HG03571 (cell line): ENCODE measurements at regions not wholly inside any gene's neighbourhood (a gene's known extent, or its start where the extent isn't known, plus 50 kb on each side); places are given as distances from the start of the nearest gene placed in this dataset.
"Not testable (repeated sequence)": the region's sequence is repeated elsewhere in the genome, so short reads cannot be mapped to it uniquely, and the experiment has no call there.

Experiments used
- ATAC-seq: cut with Tn5 transposase; IDR thresholded peaks from one replicate; pipeline ENCODE4 v1.9.1; 2021; ENCODE audit not compliant: unreplicated experiment

GRCh38 chr10:108990441-108990840, 932.9 kb downstream of the XPNPEP1 start:
- no peak for ATAC-seq

DNA sequence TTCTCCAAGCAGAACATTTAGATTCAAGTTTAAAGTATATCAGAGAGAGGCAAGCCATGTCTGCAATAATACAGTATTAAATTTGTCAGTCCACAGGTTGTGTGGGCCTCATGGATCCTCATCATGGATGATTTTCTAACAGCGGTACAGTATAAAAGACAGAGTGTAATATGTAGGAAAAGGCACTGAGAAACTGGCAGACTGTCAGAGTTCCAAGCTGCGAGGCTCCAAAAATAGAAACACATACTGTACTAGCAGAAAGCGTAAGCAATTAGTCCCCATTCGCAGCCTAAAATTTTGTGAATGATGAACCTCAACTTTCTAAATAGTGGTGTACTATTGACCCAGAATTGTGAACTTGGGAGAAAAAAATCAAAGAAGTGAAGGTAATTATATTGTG, 933.3 kb downstream of the XPNPEP1 start:
- no peak for ATAC-seq

- ATAC-seq: no peak
Measured at GRCh38 chr10:108982159-108982558, 941.2 kb downstream of the XPNPEP1 start.

DNA sequence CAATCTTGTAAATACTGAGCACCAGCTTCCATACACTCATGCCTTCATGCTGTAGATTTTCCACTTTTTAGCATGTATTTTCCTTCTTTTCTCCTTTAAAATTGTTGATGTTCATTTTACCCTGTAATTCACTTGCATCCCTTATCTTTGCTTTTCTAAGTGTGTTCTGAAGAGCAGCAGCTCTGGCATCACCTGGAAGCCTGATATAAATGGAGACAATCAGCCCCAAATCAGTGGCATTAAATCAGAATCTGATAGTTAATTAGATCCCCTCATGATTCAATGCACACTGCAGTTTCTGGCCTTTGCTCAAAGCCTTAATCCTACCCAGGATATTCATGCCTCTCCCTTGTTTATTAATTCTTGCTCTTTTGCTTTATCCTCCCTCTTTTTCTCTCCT, 942.4 kb downstream of the XPNPEP1 start:
- ATAC-seq: no peak

- ATAC-seq: no peak
Measured at GRCh38 chr10:108975459-108976058, 947.8 kb downstream of the XPNPEP1 start.

- ATAC-seq: no peak
Measured at GRCh38 chr10:108970016-108970415, 953.3 kb downstream of the XPNPEP1 start.

- no peak for ATAC-seq
Measured at GRCh38 chr10:108966411-108966810, 956.9 kb downstream of the XPNPEP1 start.

- ATAC-seq: no peak
Measured at GRCh38 chr10:108966005-108966404, 957.3 kb downstream of the XPNPEP1 start.

DNA sequence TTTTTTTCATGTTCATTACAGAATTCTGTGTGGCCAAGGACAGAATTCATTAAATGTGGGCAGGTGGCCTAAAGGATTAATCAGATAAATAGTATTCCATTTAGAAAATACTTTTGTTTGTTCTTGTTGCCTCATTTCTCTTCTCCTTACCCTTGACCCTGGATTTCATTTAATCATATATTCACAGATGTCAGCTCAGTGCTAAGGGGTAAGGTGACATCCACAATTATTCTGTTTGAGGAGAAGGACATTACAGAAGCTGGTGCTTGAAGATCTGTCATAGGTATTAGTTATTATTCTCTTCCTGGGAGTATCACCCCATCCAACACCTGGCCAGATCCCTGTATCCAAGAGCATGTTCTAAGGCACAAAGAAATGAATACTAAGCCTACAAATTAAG, 961.1 kb downstream of the XPNPEP1 start:
- no peak for ATAC-seq

GRCh38 chr10:108957681-108958080, 965.6 kb downstream of the XPNPEP1 start:
- no peak for ATAC-seq

DNA sequence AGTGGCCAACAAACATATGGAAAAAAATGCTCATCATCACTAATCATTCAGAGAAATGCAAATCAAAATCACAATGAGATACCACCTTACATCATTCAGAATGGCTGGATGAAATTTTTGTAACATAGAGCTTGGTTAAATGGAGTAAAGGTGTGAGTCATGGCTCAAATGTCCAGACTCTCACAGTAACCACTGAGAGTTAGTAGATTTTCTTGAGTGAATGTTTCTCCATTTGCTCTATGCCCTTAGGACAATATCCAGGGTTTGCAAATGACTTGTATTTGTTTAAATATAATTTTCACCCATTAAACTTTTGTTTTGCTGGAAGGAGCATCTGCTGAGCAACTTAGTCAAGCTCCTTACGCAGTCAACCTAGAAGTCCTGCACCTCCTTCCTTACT, 967.2 kb downstream of the XPNPEP1 start:
- ATAC-seq: no peak

DNA sequence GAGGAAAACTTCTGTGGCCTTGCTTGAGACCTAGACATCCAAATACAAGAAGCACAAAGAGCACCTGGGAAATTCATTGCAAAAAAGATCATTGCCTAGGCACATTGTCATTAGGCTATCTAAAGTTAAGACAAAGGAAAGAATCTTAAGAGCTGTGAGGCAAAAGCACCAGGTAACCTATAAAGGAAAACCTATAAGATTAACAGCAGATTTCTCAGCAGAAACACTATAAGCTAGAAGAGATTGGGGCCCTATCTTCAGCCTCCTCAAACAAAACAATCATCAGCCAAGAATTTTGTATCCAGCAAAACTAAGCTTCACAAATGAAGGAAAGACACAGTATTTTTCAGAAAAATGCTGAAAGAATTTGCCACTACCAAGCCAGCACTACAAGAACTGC, 1003.3 kb downstream of the XPNPEP1 start:
- ATAC-seq: not testable (repeated sequence)

- ATAC-seq: no peak
Measured at GRCh38 chr10:108913300-108913699, 1010.0 kb downstream of the XPNPEP1 start.

DNA sequence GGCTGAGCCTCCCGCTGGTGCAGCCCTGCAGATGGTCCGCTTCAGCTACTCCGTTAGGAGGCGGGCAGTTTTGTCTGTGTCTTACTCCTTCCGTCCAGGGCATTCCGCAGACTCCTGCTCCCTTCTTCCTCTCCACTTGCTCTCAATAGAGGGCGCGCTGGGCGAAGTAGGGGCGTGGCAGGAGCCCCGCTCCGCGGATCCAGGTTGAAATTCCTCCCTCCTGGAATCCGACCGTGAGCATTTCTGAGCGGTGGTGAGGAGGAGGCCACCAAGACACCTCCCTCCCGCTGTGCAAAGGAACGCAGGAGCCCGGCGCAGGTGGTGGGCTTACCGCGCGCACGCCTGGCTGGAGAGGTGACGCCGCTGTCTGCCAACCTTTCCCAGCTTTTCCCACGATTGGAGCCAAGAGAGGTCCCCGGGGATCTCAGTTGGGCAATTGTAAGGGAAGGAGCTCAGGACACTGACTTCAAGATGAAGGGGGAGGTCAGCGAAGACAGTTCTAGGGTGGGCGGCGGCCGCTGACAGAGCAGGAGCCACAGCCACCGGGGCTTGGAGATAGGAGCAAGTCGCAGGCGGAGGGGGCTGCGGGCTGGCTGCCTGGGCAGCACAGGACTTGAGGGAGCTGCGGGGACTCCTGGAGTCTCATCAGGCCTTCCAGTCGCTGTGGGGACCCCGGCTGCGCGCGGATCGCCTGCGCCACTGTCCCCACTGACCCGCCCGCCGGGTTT, 1011.3 kb downstream of the XPNPEP1 start:
- peak; percentile 64 for ATAC-seq

DNA sequence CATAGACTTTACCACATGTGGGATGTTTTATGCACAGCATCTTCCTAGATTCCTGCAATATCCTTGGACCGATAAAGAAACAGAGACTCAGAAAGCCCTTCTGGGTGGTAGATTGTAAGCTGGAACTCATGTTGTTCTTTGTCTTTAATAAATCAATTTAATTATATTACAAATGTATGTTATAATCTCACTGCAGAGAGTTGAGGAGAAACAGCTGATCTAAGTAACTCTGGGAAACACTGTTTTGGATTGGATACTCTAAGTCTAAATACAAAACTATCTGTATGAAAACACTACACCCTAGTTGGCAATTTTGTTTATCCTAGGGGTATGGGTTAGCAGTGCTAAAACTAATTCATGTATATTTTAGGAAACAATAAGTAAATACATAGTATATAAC, 1015.2 kb downstream of the XPNPEP1 start:
- ATAC-seq: no peak

DNA sequence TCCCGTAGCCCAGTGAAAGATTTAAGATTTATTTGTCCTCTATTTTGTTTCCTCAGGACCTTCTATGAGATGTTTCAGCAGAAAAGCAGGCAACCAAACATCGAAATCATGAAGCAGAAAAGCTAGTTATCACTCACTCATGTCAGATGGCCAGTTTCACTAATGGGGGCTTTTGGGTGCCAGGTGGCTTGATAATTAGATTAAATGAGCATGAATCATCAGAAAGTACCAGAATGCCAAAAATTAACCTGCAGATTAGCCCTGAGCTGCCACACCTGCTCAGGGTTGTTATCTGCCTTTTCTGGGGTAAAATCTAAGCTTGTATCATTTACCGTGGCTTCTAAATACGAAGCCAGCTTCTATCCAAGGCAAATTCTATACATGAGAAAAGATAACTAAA, 1017.5 kb downstream of the XPNPEP1 start:
- no peak for ATAC-seq

DNA sequence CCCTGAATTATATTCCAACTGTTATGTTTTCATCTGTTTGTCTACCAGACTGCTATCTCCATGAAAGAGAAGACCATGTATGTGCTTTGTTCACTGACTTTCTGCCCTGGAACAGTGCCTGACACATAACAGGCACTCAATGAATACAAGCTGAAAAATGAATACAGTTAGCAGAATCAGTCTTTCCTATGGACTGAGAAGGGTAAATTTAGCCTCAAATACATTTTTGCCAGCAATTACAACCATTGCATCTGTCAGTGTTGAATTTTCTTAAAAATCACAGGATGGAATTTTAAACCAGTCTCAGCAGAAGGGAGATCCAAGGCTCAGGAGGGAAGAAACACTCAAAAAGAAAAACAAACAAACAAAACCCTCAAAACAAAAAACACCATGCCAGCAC, 1018.1 kb downstream of the XPNPEP1 start:
- ATAC-seq: no peak

DNA sequence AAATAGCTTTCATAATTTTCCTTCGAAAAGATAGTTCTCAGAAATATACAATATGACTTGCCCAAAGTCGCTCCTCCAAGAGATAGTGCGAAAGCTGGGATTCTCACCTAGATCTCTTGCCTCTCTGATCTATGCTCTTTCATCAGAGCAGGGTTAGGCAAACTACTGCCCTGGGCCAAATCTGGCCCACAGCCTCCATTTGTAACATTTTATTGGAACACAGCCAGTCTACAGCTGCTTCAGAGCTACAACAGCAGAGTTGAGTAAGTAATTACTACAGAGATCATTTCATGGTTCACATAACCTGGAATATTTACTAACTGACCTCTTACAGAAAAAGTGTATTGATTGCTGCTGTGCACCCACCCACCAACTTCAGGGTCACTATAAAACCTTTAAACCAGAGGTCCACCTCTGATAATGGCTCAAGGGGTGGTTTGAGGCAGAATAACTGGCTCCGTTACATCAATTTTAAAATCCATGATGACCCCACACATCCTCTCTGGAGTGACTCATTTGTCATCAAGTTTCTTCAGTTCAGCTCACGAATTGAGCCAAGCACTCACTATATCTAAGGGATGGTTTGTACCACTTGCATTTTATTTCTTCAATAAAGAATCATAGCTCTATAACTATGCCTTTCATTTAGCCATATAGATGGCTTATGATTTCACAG, 1019.0 kb downstream of the XPNPEP1 start:
- no peak for ATAC-seq

- ATAC-seq: peak; percentile 70
Measured at GRCh38 chr10:108902619-108903285, 1020.6 kb downstream of the XPNPEP1 start.

DNA sequence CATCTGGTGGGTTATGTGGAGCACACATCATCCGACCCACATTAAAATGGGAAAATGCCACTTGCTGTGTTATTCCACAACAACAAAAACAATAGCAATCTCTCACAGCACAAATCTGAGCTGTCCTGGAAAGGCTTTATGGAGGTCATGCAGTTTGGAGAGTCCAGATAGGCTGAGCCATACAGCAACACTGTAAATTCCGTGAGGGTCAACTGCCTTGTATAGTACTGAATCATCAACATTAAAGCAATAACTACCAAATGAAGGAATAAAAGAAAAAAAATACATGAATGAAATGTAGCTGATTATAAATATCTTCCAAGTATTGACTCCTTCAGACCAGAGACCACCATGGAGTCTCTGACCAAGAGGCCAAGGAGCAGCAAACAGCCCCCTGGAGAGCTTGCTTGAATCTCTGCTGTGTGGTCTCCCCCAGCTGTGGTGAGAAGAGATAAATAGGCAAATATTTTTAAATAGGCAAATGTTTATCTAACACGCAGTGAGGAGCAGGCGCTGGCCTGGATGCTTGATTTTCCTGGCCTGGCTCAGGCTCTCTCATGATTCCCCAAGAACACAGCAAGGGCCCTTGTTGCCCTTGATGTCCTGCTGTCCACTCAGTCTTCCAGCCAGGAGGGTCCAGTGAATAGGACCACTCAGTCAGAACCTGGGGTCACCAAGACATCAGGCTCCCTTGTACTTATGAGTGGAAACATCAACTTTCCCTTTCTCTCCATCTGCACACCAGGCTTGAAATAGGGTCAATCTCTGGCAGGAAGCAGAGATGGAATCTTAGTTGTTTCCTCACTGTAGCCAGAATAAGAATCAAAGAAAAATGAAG, 1021.3 kb downstream of the XPNPEP1 start:
- ATAC-seq: no peak

- ATAC-seq: no peak
Measured at GRCh38 chr10:108899670-108900069, 1023.6 kb downstream of the XPNPEP1 start.
